ENCODE measurements at regions not wholly inside any gene's neighbourhood (a gene's known extent, or its start where the extent isn't known, plus 50 kb on each side); places are given as distances from the start of the nearest gene placed in this dataset.
"Not testable (repeated sequence)": the region's sequence is repeated elsewhere in the genome, so short reads cannot be mapped to it uniquely, and the experiment has no call there.

DNA sequence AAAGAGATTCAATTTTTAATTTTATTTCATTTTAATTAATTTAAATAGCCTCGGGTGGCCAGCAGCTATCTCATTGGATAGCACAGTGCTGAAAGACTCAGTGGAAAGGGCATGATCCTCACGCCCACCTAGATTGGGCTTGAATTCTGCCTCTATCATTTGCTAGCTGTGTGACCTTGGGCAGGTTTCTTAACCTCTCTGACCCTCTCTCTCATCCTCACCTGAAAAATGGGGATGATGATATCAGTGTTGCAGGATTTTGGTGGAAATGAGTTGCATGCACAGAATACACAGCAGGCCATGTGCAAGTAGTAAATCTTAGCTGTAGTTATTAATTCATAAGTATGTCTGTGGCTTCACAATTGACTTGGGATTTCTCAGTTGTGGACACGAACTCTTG lies 272.4 kb upstream of the XYLT1 start:
- DNase-seq, result no peak

GRCh38 chr16:17735099-17735498 lies 264.3 kb upstream of the XYLT1 start:
- not testable (repeated sequence) for DNase-seq

DNA sequence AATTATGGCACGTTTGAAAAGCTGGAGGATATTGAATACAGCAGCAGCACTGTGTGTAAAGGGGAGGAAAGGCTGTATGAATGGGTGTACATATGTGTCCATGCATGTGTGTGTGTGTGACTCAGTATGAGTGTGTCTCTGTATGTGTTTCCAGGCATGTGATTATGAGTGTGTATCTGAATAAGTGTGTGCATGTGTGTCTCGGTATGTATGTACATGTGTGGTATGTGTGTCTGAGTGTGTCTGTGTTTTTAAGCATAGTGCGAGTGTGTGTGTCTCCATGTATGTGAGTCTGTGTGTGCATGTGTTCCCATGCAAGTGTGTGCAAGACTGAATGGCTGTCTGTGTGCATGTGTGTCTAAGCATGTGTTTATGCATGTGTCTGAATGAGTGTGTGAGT lies 259.1 kb upstream of the XYLT1 start:
- no peak for DNase-seq

GRCh38 chr16:17728196-17728595 lies 257.4 kb upstream of the XYLT1 start:
- DNase-seq, result no peak

- no peak for DNase-seq
Observed at GRCh38 chr16:17724242-17724898, 253.6 kb upstream of the XYLT1 start.

GRCh38 chr16:17723531-17724134 lies 252.9 kb upstream of the XYLT1 start:
- DNase-seq, result no peak

DNA sequence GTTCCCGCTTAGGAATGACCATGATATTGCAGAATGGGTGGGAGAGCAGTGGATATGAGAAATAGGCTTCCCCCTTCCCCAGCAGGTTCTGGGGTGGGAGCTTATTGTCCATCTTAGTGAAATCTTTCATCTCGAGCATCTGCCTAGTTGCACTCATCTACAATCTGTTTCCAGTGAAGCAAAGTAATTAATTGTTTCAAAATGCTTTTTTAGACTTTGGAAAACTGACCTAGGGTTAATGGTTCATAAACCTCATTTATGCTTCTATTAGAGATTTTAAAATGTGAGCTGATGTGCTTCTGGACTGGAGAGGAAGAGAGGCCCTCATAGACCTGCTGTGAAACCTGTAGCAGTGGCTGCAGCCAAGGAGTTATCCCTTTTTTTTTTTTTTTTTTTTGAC lies 247.7 kb upstream of the XYLT1 start:
- DNase-seq, result no peak

- DNase-seq, result no peak
Observed at GRCh38 chr16:17705847-17706246, 235.1 kb upstream of the XYLT1 start.

DNA sequence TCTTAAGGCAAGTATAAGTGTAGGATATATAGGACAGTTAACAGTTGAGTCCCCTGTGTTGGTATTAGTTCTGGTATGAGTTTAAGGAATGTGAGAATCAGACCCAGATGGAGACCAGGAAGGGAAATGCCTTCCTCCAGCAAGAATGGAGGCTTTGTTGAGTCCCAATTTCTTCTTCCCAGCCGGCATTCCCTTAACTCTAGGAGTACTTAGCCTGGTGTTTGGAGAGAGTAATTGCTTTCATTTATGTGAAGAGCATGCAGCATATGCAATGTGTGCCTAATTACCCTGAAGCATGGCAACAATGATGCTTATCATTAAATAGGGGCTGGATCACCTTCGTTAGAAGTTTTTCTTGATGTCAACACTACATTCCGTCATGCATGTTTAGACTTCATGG lies 225.9 kb upstream of the XYLT1 start:
- DNase-seq, result no peak

DNA sequence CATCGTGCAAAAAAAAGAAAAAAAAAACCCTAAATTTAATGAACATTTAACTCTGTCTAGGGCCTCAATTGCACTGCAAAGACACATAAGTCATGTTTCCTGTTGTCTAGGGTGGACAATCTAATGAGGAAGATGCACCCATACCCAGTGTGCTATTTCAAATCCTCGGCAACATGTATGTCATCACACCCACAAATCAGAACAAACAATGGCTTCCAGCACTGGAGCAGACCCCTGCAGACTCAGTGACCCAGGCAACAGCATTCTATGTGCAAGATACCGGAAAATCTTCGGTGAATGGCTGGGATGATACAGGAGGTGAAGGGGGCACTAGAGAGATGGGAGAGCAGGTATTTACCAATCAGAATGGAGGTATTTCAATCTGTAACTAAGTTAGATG lies 221.7 kb upstream of the XYLT1 start:
- DNase-seq, result no peak

- no peak for DNase-seq
Observed at GRCh38 chr16:17691899-17692176, 221.1 kb upstream of the XYLT1 start.

DNA sequence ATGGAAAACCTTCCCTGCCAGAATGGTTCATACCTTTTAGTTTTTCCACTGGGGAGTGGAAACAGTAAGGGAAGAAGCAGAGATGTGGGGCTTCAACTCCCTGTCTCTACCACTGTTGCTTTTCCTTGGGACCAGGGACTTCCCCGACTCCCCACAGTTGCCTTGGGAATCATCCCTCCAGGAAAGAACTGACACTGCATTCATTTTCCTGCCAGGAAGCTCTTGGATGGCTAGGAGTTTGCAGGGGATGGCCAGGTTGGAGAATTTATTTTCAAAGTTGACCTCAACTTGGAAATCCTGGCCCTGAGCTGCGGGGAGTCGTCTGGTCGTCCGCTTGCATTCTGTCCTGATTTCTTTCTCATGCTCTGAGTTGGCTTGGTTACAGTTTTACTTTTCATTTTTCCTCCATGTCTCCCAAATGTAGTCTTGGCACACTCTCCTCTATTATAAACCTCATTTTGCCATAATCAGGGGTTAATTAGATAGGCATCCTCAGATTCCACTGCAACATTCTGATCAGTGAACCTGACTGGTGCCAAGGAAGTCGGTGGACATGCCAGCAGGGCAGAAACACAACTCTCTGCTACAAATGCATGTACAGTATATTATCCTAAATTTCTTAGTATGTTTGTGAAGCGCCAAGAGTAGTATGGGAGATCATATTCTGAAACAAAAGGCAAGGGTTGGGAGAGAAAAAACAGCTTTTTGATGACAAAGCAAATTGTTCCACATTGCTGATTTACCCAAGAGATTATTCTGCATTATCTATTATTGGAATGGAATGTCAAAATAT lies 220.5 kb upstream of the XYLT1 start:
- DNase-seq, result no peak

DNA sequence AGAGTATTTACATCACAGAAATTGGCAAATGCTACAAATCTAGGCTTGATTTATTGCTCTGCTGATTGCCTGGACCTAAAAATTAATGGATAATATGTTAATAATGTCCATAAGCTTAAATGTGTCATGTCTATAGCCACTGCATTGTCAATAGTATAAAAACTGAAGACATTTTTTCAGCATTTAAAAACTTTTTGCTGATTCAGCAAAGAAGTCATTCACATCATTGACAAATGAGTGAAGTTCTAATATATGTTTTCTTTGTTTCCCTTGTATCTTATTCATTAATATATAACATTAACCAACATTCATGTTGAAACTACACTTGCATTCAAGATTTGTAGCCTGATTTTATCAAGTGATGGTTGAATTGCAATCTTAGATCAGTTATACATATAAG lies 214.7 kb upstream of the XYLT1 start:
- DNase-seq, result no peak

GRCh38 chr16:17683281-17683680 lies 212.5 kb upstream of the XYLT1 start:
- DNase-seq, result no peak

DNA sequence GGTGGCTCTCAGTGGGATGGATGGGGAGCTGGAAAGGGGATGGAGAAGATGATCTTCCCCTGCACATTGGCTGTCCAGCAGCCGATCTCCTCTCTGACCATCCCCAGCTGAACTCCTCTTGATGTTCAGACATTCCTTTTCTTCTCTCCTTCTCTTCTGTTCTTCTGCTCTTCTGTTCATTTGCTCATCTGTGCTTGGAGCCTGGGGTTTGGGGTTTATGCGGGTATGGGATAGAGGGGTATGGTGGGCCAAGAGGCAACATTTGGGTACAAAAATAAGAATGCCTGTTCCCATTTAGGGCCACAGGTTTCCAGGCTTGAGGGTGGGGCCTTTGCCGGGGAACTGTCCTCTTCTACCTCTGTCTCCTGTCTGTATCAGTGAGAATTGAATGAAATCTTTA lies 205.4 kb upstream of the XYLT1 start:
- no peak for DNase-seq

GRCh38 chr16:17668386-17668785 lies 197.6 kb upstream of the XYLT1 start:
- DNase-seq, result no peak

- DNase-seq, result no peak
Observed at GRCh38 chr16:17666293-17666692, 195.5 kb upstream of the XYLT1 start.

GRCh38 chr16:17658881-17659280 lies 188.1 kb upstream of the XYLT1 start:
- DNase-seq, result no peak

GRCh38 chr16:17657045-17657444 lies 186.3 kb upstream of the XYLT1 start:
- DNase-seq, result no peak

GRCh38 chr16:17654571-17654970 lies 183.8 kb upstream of the XYLT1 start:
- DNase-seq, result no peak

DNA sequence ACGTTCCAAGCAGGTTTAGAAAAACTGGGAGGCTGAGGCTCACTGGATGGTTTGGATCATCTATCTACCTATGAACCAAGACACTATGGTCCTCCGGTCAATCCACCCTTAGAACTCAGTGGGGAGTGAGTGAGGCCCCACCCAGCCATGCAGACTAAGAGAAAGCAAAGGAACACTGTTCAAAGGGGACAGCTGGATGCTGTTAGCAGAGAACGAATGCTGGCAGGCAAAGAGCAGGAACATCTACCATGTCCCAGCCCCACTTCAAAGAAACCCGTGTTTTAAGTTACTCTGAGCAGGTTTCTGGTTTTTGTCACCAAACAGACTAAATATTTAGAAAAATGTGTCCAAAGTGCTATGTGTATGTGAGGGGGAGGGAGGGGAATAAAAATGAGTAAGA lies 183.4 kb upstream of the XYLT1 start:
- no peak for DNase-seq

DNA sequence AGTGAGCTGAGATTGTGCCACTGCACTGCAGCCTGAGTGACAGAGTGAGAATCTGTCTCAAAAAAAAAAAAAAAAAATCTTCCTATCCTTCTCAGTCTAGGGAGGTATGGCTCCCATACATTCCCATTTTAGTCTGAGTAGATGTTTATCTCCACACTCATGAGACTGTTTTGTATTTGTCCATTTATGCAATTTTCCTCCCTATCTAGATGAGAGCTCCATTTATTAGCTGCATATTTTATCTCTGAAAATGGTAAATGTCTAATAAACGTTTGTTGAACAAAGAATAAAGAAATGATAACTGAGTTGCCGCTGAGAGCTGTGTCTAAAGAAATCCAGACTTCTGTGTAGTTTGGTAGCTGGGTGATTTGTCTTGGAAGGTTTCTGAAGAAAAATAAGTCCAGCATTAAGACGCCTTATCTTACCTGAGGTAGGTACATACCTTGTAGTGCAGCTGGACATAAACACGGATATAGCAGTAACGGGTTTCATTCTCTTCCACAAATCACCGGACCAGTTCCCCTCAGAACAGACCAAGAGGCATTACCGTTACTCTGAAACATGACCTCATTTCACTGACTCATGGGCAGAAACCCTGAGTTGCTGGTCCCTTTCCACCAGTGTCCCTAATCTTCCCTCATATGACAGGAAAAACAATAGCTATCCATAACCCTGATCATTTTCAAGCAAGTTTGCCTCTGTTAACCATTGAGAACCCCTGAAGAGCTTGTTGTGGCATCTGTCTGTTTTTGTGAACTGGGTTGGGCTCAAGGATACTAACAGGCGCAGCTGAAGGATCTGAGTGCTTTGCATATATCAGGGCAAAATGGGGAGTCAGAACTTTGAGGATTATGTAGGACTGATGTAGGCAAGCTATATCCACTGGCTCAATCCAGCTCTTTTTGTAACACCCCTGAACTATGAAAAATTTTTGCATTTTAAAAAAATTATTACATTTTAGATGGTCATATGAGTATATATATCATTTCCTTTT lies 177.4 kb upstream of the XYLT1 start:
- DNase-seq, result no peak

- DNase-seq, result no peak
Observed at GRCh38 chr16:17643935-17644334, 173.2 kb upstream of the XYLT1 start.
